Psoas muscle (tissue), 7 donors: ENCODE measurements at regions not wholly inside any gene's neighbourhood (a gene's known extent, or its start where the extent isn't known, plus 50 kb on each side); places are given as distances from the start of the nearest gene placed in this dataset.

ENCODE experiments used
- ATAC-seq, 4 donors: fragments of 200-7000 bp; cut with Tn5 transposase; one replicate each; pipeline ENCODE4 v1.9.1; 2020; ENCODE audit warnings: moderate library complexity in 3 of 4, mild to moderate bottlenecking in 2 of 4
- DNase-seq, 2 donors: peaks; one replicate each; pipeline ENCODE4 v3.0.0-alpha.2; 2020
- H3K27ac ChIP-seq: fragments of 200-600 bp; one replicate; pipeline ENCODE4 v1.8.0; 2022
- H3K27me3 ChIP-seq, 3 donors: fragments of 200-600 bp in 1 of 3; one replicate each; pipeline versions ENCODE4 v1.6.1 to v1.8.0; 2013 to 2022; ENCODE audit warnings: low read length in 2 of 3, mild to moderate bottlenecking in 2 of 3, moderate library complexity in 1 of 3; ENCODE audit not compliant: insufficient read depth in 3 of 3
- H3K36me3 ChIP-seq, 2 donors: fragments of 200-600 bp in 1 of 2; one replicate each; pipeline versions ENCODE4 v1.6.1 to v1.8.0; 2013 to 2022; ENCODE audit warnings: low read depth in 1 of 2, mild to moderate bottlenecking in 1 of 2, moderate library complexity in 1 of 2; ENCODE audit not compliant: insufficient read depth in 1 of 2
- H3K4me1 ChIP-seq: fragments of 200-600 bp; one replicate; pipeline ENCODE4 v1.8.0; 2022
- H3K4me3 ChIP-seq: fragments of 200-600 bp; one replicate; pipeline ENCODE4 v1.8.0; 2022; ENCODE audit warnings: mild to moderate bottlenecking
- H3K9me3 ChIP-seq: fragments of 200-600 bp; one replicate; pipeline ENCODE4 v1.8.0; 2022
- WGBS, 3 donors: extraction: QIAGEN DNeasy Blood & Tissue Kit; methylation state at CpG; one replicate each; pipeline versions ENCODE4 v1.1.6 to v1.1.7; 2013; 5-methylcytosine and 5-hydroxymethylcytosine counted together
- intact Hi-C, 2 donors: fragments of 100-400 bp; cut with DNase I; formaldehyde crosslinking; loops; one replicate each; pipeline versions ENCODE4 v1.11.0 to v1.14.2; 2022
- TF ChIP-seq, protein P1 (sequence below): fragments of 200-600 bp; IDR thresholded peaks from one replicate; pipeline ENCODE4 v1.8.0; 2022; ENCODE audit warnings: antibody characterized with exemption
- donor health status: healthy with polysubstance abuse.
- donor health status: DM: no; HTN: no; CAD: no; lungs with moderate emphysema.
- donor health status: Bipolar disorder and iron deficiency.
- donor health status: healthy.
- donor health status: DM: yes; HTN: yes; CAD: no.
- donor health status: DM: no; HTN: no; CAD: no.
- donor health status: DM: yes; HTN: yes; CAD: no.

DNA sequence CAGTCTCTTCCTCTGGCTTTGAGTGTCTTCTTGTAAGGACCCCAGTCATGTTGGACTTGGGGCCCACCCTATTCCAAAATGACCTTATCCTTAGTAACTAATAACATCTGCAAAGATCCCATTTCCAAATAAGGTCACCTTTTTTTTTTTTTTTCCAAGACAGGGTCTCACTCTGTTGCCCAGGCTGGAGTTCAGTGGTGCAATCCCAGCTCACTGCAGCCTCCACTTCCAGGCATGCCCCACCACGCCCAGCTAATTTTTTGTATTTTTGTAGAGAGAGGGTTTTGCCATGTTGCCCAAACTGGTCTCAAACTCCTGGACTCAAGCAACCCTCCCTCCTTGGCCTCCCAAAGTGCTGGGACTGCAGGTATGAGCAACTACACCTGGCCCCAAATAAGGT, 118.8 kb upstream of the GSE1 start:
- Histone ChIP-seq H3K4me3 (no peak overlapping the region), H3K9me3 (no peaks in the 10 kb centered on the region), H3K4me1 (peaks cover 28% of the 10 kb centered on the region), H3K27me3 (no peaks in the 10 kb centered on the region), H3K36me3 (no peaks in the 10 kb centered on the region), H3K27ac (no peak overlapping the region)
- DNase-seq (no peak), ATAC-seq (no peak)
- intact Hi-C loops, result loop anchor here in 1 of 2 donors (10.0 kb wide), 1 partner anchor 50 kb away; no protein-coding TSS in a partner anchor
- TF ChIP-seq, protein P1, sequence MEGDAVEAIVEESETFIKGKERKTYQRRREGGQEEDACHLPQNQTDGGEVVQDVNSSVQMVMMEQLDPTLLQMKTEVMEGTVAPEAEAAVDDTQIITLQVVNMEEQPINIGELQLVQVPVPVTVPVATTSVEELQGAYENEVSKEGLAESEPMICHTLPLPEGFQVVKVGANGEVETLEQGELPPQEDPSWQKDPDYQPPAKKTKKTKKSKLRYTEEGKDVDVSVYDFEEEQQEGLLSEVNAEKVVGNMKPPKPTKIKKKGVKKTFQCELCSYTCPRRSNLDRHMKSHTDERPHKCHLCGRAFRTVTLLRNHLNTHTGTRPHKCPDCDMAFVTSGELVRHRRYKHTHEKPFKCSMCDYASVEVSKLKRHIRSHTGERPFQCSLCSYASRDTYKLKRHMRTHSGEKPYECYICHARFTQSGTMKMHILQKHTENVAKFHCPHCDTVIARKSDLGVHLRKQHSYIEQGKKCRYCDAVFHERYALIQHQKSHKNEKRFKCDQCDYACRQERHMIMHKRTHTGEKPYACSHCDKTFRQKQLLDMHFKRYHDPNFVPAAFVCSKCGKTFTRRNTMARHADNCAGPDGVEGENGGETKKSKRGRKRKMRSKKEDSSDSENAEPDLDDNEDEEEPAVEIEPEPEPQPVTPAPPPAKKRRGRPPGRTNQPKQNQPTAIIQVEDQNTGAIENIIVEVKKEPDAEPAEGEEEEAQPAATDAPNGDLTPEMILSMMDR, result no peak
- 90 to 100% (median 95%) methylated on average over 1 of the region's 1 CpG for WGBS, 3 donors

DNA sequence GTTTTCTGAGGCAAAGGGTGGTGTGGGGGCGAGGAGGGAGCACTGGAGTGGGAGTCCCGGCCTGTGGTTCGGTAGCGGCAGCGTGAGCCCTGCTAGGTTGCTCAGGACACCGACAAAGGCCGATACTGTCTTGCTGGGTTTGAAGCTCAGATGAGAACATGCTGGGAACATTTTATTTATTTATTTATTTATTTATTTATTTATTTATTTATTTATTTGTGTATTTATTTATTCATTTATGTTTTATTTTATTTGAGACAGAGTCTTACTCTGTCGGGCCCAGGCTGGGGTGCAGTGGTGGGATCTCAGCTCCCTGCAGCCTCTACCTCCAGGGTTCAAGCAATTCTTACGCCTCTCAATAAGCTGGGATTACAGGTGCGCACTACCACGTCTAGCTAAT, 117.9 kb upstream of the GSE1 start:
- H3K9me3 ChIP-seq, result no peaks in the 10 kb centered on the region
- 97 to 99% (median 98%) methylated on average over 11 of the region's 11 CpGs for WGBS, 3 donors
- no peaks in the 10 kb centered on the region for H3K27me3 ChIP-seq
- no peak overlapping the region for H3K4me3 ChIP-seq
- H3K36me3 ChIP-seq, result no peaks in the 10 kb centered on the region
- TF ChIP-seq, protein P1, result no peak
- no peak for DNase-seq
- peaks cover 28% of the 10 kb centered on the region for H3K4me1 ChIP-seq
- ATAC-seq, result no peak
- intact Hi-C loops, result loop anchor here in 1 of 2 donors (10.0 kb wide), 1 partner anchor 50 kb away; no protein-coding TSS in a partner anchor
- H3K27ac ChIP-seq, result no peak overlapping the region

DNA sequence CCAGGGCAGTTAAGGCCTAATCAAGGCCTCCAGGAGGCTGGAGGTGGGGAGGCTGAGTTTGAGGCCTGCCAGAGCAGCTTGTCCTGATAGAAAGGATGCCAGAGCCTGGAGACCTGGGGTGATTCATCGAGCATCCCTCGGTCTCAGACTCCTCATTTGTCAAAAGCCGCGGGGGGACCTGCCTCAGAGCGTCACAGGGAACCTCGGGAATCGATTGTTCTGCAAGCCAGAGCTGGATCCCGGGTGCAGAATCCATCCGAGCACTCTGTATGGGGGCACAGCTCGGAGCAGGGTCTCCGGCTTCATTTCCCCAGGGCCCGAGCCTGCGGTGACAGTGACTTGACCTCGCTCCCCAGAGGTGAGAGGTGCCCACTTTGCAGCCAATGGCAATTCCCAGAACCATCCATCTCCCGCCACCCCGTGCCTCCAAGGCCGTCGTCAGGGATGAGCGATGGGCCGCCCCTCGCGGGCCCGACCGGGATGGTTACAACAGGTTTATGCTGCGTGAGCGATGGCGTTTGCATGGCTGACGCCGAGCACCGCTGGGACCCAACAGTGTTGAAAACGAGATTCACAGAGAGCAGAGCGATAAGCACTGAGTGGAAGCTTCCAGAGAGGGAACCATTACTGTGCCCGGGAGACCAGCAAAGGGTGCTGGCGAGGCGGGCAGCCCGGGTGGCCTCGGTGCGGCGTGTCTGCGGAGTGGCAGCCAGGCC, 117.1 kb upstream of the GSE1 start:
- no peaks in the 10 kb centered on the region for H3K36me3 ChIP-seq
- H3K4me1 ChIP-seq, result peaks cover 27% of the 10 kb centered on the region
- ATAC-seq (no peak), DNase-seq (no peak)
- no peak overlapping the region for H3K4me3 ChIP-seq
- TF ChIP-seq, protein P1, result no peak
- 93 to 95% (median 95%) methylated on average over 38 to 40 of the region's 40 CpGs for WGBS, 3 donors
- no peaks in the 10 kb centered on the region for H3K27me3 ChIP-seq
- no peaks in the 10 kb centered on the region for H3K9me3 ChIP-seq
- H3K27ac ChIP-seq, result no peak overlapping the region
- intact Hi-C loops, result loop anchor here in 1 of 2 donors (10.0 kb wide), 1 partner anchor 49 kb away; no protein-coding TSS in a partner anchor

DNA sequence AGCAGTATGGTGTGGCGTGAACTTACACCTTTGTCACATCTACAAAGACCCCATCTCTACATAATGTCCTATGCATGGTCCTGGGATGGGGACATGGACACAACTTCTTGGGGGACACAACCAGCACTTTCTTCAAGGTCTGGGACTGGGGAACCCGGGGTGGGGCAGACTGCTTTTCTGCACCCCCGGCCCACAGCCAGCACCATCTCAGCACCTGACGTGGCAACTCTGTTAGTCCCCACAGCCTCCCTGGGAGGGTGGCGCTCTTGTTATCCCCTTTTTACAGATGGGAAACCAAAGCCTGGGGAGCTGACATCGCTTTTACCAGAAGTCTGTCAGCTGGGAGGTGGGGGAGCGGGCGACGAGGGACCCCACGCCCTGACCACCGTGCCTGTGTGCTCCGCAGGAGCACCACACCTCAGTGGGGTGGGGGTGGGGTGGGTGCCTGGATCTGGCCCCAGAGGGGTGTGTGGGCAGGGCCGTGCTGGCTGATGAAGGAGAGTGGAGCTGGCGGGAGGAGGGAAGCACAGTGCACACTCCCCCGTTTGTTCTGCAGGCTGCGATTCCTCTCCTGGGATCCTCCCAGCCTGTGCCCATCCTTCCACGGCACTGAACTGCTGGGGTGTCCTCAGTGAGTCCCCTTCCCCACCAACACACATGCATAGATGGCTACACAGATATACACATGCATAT, 115.4 kb upstream of the GSE1 start:
- Histone ChIP-seq H3K9me3 (no peaks in the 10 kb centered on the region), H3K36me3 (no peaks in the 10 kb centered on the region), H3K27me3 (no peaks in the 10 kb centered on the region), H3K4me1 (peaks cover 13% of the 10 kb centered on the region), H3K27ac (no peak overlapping the region), H3K4me3 (no peak overlapping the region)
- 82 to 89% (median 84%) methylated on average over 17 of the region's 17 CpGs for WGBS, 3 donors
- TF ChIP-seq, protein P1, result no peak
- intact Hi-C loops, result loop anchor here in 1 of 2 donors (10.0 kb wide), 1 partner anchor 47 kb away; no protein-coding TSS in a partner anchor
- ATAC-seq (no peak), DNase-seq (no peak)
